Kidney (tissue), 13 donors: ENCODE measurements at regions not wholly inside any gene's neighbourhood (a gene's known extent, or its start where the extent isn't known, plus 50 kb on each side); places are given as distances from the start of the nearest gene placed in this dataset.

Experiments used
- DNase-seq, 5 donors: peaks; one replicate each; pipeline ENCODE4 v3.0.0-alpha.2; 2013 to 2020
- FAIRE-seq: peaks from 2 replicates; lab custom pipeline; 2012; peaks lifted over from hg19 to GRCh38; lab: Jason Lieb, UNC
- H3K27ac ChIP-seq, 2 donors: one replicate each; pipeline ENCODE4 v1.7.0; 2013; ENCODE audit warnings: low read depth in 2 of 2, low read length in 2 of 2, inconsistent platforms in 1 of 2
- H3K27me3 ChIP-seq: one replicate; pipeline ENCODE4 v1.7.1; 2013; ENCODE audit warnings: low read length, inconsistent platforms; ENCODE audit not compliant: control insufficient read depth, insufficient read depth
- H3K36me3 ChIP-seq, 3 donors: one replicate each; pipeline versions ENCODE4 v1.7.0 to v1.7.1; 2013; ENCODE audit warnings: low read length in 3 of 3, control low read depth in 1 of 3, inconsistent platforms in 1 of 3; ENCODE audit not compliant: insufficient read depth in 3 of 3, control insufficient read depth in 2 of 3
- H3K4me1 ChIP-seq, 3 donors: one replicate each; pipeline versions ENCODE4 v1.7.0 to v1.7.1; 2013; ENCODE audit warnings: low read length in 3 of 3, inconsistent platforms in 1 of 3, low read depth in 1 of 3; ENCODE audit not compliant: control insufficient read depth in 2 of 3, insufficient read depth in 2 of 3
- H3K4me3 ChIP-seq, 3 donors: one replicate each; pipeline versions ENCODE4 v1.7.0 to v1.8.1; 2013; ENCODE audit warnings: low read length in 3 of 3, control low read depth in 1 of 3, inconsistent platforms in 1 of 3
- H3K9ac ChIP-seq, 3 donors: one replicate each; pipeline versions ENCODE4 v1.7.0 to v1.7.1; 2013; ENCODE audit warnings: low read length in 3 of 3, control low read depth in 1 of 3, inconsistent platforms in 1 of 3
- H3K9me3 ChIP-seq, 3 donors: one replicate each; pipeline versions ENCODE4 v1.7.0 to v1.7.1; 2013; ENCODE audit warnings: low read length in 3 of 3, control low read depth in 1 of 3, inconsistent platforms in 1 of 3; ENCODE audit not compliant: control insufficient read depth in 2 of 3, insufficient read depth in 1 of 3
- CTCF ChIP-seq: IDR thresholded peaks from 3 replicates; pipeline ENCODE4 v1.5.1; 2012; ENCODE audit warnings: mild to moderate bottlenecking, moderate library complexity, borderline replicate concordance; ENCODE audit not compliant: insufficient read depth; ENCODE audit errors: extremely low read depth
- intact Hi-C: fragments of 100-400 bp; cut with DNase I; formaldehyde crosslinking; loops from one replicate; pipeline ENCODE4 v1.11.1; 2022
- donor health status: control.
- donor health status: control.
- donor health status: control.
- donor health status: control.
- donor health status: control.
- donor health status: DM: yes; HTN: yes; CAD: no.
- donor health status: Normal renal cell carcinoma (clear cell type).

GRCh38 chr4:120144041-120144440 lies 77.4 kb upstream of the MAD2L1 start:
- Histone ChIP-seq H3K4me3 (no peak overlapping the region), H3K4me1 (no peaks in the 10 kb centered on the region), H3K27me3 (no peaks in the 10 kb centered on the region), H3K36me3 (no peaks in the 10 kb centered on the region), H3K27ac (no peak overlapping the region), H3K9me3 (no peaks in the 10 kb centered on the region), H3K9ac (no peak overlapping the region)
- DNase-seq (no peak), FAIRE-seq (no peak)
- TF ChIP-seq CTCF, result no peak
- intact Hi-C loops, result no loop called here

- Histone ChIP-seq H3K36me3 (no peaks in the 10 kb centered on the region), H3K27me3 (no peaks in the 10 kb centered on the region), H3K27ac (no peak overlapping the region), H3K4me1 (no peaks in the 10 kb centered on the region), H3K9me3 (no peaks in the 10 kb centered on the region), H3K9ac (no peak overlapping the region), H3K4me3 (no peak overlapping the region)
- DNase-seq (no peak), FAIRE-seq (no peak)
- TF ChIP-seq CTCF, result no peak
- intact Hi-C loops, result no loop called here
Measured at GRCh38 chr4:120139392-120139791, 72.7 kb upstream of the MAD2L1 start.

GRCh38 chr4:120132935-120133334 lies 66.3 kb upstream of the MAD2L1 start:
- H3K27me3 ChIP-seq, result no peaks in the 10 kb centered on the region
- no peaks in the 10 kb centered on the region for H3K36me3 ChIP-seq
- H3K27ac ChIP-seq, result no peak overlapping the region
- FAIRE-seq (no peak), DNase-seq (no peak)
- H3K4me1 ChIP-seq, result no peaks in the 10 kb centered on the region
- no peak for TF ChIP-seq CTCF
- H3K9me3 ChIP-seq, result no peaks in the 10 kb centered on the region
- no peak overlapping the region for H3K4me3 ChIP-seq
- intact Hi-C loops, result no loop called here
- no peak overlapping the region for H3K9ac ChIP-seq

- H3K27me3 ChIP-seq, result no peaks in the 10 kb centered on the region
- H3K9ac ChIP-seq, result no peak overlapping the region
- no peaks in the 10 kb centered on the region for H3K9me3 ChIP-seq
- H3K4me3 ChIP-seq, result no peak overlapping the region
- H3K27ac ChIP-seq, result no peak overlapping the region
- H3K4me1 ChIP-seq, result no peaks in the 10 kb centered on the region
- TF ChIP-seq CTCF, result no peak
- DNase-seq, result no peak
- intact Hi-C loops, result no loop called here
- no peak for FAIRE-seq
- H3K36me3 ChIP-seq, result no peaks in the 10 kb centered on the region
Measured at GRCh38 chr4:120130786-120131185, 64.1 kb upstream of the MAD2L1 start.
